GM21423 (cell line): ENCODE measurements at regions not wholly inside any gene's neighbourhood (a gene's known extent, or its start where the extent isn't known, plus 50 kb on each side); places are given as distances from the start of the nearest gene placed in this dataset.

ENCODE experiments used
- ATAC-seq: cut with Tn5 transposase; IDR thresholded peaks from one replicate; pipeline ENCODE4 v1.9.1; 2021; ENCODE audit warnings: mild to moderate bottlenecking, moderate library complexity; ENCODE audit not compliant: unreplicated experiment

DNA sequence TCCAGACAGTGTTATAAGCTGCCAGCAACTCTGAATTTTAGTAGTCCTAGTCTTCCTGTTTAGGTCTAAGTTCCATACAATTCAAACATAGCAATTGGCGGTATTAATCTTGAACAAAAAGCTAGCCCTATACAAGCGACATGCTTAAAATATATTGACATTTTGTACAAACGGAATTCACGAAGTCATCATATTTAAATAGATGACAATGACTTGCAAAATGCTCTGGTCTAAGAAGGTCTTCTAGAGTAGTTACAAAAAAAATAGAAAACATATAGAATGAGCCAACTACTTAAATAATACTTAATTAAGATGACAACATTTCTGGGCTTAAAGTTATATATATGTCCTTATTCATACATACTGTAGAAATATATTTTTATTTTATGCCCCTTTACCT, 446.6 kb downstream of the ANKRD7 start:
- no peak for ATAC-seq

DNA sequence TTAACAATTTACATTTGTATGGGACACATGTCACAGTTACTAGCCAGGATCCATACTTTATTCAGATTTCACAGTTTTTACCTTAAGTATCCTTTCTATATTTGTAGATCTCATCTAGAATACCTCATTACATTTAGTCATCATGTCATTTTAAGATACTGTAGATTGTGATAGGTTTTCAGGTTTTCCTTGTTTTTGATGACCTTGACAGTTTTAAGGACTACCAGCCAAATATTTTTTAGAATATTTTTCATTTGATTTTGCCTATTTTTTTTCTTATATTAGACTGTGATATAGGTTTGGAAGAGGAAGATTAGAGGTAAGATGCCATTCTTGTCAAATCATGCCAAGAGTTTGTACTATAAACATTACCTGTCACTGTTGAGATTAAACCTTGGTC, 460.3 kb downstream of the ANKRD7 start:
- ATAC-seq: no peak

- ATAC-seq: no peak
Measured at GRCh38 chr7:118689403-118689802, 464.9 kb downstream of the ANKRD7 start.

DNA sequence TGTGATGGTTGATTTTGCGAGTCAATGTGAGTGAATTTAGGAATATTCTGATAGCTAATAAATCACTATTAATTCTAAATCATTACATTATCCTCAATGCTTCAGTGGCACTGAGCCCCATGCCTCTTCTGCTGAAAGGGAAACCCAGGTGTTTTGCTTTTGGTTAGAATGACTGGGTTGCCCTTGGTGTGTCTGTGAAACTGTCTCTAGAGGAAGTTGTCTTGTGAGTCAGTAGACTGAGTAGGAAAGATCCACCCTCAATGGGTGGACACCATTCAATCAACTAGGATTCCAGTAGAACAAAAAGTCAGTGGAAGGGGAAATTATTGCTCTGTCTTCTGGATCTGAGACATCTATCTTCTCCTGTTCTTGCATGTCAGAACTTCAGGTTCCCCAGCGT, 472.4 kb downstream of the ANKRD7 start:
- no peak for ATAC-seq

GRCh38 chr7:118699222-118699621, 474.7 kb downstream of the ANKRD7 start:
- no peak for ATAC-seq

- ATAC-seq: no peak
Measured at GRCh38 chr7:118708741-118709140, 484.2 kb downstream of the ANKRD7 start.

DNA sequence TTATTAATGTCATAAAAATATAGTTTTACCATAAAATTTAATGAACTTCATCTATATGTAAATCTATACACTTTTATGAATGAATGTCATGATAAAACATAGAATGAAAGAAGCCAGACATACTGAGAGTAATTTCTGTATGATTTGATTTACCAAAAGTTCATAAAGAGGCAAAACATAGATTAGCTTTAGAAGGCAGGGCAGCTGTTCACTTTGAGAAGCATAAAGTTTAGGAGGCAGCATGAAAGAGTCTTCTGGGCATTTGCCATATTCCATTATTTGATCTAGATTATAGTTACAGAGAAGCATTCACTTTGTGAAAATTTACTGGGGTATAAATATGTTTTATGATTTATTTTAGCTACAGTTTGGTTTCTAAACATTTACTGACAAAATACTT, 487.2 kb downstream of the ANKRD7 start:
- no peak for ATAC-seq

GRCh38 chr7:118713039-118713438, 488.5 kb downstream of the ANKRD7 start:
- no peak for ATAC-seq

DNA sequence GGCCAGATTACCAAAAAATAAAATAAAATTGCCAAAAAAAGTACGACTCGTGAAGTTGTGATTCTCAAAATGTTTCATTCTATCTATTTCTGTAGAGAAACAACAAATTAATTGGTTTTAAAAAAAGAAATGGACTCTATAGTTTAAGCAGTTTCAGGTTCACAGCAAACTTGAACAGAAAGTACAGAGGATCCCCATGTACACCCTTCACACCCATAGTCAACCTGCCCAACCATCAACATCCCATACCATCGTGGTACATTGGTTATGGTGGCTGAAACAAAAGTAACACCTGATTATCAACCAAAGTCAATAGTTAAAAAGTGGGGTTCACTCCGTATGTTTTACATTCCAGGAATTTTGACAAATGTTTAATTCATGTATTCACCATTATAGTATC, 496.1 kb downstream of the ANKRD7 start:
- no peak for ATAC-seq

DNA sequence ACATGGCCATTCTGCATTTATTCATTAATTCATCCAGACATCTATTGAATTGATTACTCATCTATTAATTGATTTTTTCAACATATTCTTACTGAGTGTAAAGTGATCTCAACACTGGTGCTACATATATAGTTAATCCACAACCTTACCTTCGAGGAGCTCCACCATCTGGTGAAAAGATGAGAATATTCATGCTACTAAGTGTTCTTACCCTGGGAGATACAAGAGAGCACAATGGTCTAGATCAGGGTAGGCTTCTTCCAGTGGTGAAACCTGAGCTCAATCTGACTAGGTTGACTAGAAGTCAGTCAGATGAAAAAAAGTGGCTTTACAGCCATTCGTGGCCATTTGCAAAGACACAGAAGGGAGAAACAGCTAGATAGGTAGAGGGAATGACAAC, 507.4 kb downstream of the ANKRD7 start:
- no peak for ATAC-seq

DNA sequence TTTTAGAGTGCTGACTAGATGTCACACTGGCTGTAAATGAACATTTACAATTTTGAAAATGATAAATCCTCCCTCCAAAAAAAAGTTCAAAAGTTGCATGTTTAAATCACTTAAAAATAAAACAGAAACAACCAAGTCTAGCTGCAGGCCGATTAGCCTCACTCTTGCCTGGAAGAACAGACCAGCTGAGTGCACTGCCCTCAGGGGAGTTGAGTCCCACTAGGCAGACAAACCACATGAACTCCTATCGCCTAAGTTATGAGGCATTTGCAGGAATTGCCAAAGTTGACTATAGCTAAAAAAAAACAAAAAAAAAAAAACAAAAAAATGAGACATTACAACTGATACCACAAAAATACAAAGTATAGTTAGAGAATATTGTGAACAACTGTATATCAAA, 510.0 kb downstream of the ANKRD7 start:
- ATAC-seq: no peak

GRCh38 chr7:118735441-118735840, 510.9 kb downstream of the ANKRD7 start:
- ATAC-seq: no peak

GRCh38 chr7:118737935-118738334, 513.4 kb downstream of the ANKRD7 start:
- no peak for ATAC-seq

DNA sequence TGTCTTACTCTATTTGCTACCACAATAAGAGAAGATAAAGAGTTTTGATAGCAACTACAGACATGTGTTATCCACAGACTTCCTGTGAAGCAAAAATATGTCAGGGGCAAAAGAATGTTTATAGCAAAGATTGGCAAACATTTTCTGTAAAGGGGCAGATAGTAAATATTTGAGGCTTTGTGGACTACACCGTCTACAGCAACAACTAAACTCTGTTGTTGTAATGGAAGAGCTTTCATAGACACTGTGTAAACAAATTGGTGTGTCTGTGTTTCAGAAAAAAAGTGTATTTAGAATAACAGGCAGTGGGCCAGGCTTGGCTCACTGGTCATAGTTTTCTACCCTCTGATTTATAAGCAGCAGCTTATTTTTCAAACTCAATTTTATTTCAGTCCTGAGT, 521.4 kb downstream of the ANKRD7 start:
- ATAC-seq: no peak

DNA sequence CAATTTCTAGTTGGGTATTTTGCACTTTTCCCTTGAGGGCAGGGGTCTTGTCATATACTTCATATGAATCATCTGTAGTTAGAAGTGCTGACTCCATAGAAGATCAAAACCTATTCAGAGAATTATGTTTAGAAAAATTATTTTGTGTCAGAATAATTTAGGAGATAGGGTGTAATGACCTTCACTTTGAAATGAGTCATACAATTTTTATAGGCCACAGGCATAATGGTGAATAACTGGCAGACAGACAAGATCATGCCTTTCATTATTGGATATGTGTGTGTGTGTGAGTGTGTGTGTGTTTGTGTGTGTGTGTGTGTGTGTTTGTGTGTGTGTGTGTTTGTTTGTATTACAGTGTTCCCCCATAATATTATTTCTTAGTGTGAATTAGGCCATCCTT, 523.0 kb downstream of the ANKRD7 start:
- no peak for ATAC-seq

- ATAC-seq: no peak
Measured at GRCh38 chr7:118753479-118753878, 529.0 kb downstream of the ANKRD7 start.

DNA sequence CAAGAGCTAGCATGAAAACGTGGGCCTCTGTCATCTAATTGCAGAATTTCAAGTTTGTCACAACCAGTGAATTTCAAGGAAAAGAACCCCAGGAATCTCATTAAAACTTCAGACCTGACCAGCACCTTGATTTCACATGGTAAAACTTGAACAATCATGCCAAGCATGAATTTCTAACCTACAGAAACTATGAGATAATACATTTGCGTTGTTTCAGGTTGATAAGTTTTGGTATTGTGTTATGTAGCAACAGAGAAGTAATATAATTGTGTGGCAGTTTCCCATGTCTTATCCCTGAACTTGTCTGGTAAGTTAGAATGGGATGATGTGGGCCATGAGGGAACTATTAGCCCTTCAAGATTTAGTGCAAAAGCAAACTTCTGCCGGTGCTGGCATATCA, 530.1 kb downstream of the ANKRD7 start:
- no peak for ATAC-seq

GRCh38 chr7:118755067-118755625, 530.6 kb downstream of the ANKRD7 start:
- no peak for ATAC-seq

DNA sequence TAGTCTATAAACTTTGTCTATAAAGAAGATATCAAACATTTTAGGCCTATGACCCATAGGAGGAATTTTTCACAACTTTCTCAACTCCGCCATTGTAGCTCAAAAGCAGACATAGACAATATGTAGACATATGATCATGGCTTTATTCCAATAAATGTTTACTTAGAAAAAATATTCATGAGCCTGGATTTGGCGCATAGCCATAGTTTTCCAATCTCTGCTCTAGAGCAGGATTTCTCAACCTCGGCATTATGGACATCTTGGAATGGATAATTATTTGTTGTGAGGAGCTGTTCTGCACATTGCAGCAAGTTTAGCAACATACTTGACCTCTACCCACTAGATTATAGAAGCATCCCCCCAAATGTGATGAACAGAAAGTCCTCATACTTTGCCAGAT, 532.6 kb downstream of the ANKRD7 start:
- ATAC-seq: no peak

GRCh38 chr7:118758582-118758981, 534.1 kb downstream of the ANKRD7 start:
- ATAC-seq: no peak

DNA sequence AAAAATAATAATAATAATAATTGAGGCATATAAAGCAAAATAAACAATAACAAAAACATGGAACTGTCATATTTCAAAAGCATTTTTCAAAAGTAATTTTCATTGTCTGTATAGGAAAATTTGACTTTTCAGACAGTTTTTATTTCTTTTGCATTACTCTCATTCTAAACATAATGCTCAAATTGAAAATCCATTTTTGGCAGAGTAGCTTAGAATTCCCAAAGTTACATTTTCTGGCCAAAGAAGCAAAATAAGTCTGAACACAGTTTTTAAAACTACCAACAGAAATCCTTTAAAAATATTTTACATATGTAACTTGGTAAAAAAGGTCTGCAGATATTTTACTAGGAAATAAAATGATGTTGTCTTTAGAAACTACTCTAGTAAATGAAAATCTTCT, 535.4 kb downstream of the ANKRD7 start:
- no peak for ATAC-seq

DNA sequence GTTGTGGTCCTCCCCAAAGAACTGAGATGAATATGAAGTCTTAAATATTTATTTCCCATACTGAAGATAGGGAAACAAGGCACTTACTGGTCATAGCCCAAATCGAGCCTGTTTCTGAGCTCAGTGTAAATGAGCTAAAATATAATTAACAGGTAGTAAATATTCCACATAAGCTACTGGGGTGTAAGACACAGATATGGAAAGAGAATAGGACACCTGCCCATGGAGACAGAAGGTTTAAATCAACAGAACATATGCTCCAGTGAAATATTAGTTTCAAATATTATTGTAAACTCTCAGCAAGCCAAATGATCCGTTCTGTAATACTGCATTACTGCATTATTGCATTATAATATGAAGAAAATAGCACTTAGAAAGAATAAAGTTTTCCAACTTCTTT, 537.9 kb downstream of the ANKRD7 start:
- ATAC-seq: no peak

DNA sequence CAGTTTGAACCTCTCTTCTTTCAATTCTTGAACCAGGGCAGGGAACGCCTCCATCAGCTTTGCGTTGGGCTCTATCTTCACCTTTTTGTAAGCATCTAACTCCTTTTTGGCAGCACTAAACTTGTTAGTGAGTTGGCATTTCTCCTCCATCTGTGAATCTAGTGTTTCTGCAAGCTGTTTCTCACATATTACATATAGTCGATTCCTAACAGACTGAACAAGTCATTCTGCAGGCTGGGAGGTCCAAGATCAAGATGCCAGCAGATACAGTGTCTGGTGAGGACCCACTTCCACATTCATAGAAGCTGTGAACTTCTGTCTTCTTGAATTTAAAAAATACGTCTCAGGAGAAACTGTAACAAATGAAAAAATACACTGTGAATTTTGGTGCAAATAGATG, 539.7 kb downstream of the ANKRD7 start:
- ATAC-seq: no peak

GRCh38 chr7:118771672-118772071, 547.2 kb downstream of the ANKRD7 start:
- ATAC-seq: no peak
